ENCODE measurements at regions not wholly inside any gene's neighbourhood (a gene's known extent, or its start where the extent isn't known, plus 50 kb on each side); places are given as distances from the start of the nearest gene placed in this dataset.

GRCh38 chr7:153388611-153389010 lies 629.1 kb downstream of the ACTR3B start:
- no peak for DNase-seq (ENCODE audit: low read depth)

- no peak for DNase-seq (ENCODE audit: low read depth)
Observed at GRCh38 chr7:153389261-153389660, 629.7 kb downstream of the ACTR3B start.

DNA sequence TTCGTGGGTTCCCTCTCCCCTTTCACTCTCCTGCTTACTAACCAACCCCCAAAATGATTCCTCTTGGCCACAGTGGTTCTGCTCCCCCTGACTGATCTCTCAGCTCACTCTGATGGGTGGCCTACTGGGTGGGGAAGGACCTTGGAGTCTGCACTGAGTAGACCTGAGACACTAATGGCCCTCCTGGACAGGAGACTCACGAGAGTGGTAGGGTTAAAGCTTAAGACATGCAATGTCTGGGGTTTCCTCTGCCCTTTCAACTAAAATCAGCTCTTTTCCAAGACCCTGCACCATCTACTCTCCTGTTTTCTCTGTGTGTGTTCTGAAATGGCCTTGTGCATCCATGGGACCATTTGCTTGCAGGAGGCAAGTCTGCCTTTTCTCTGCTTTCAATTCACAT lies 631.4 kb downstream of the ACTR3B start:
- DNase-seq (ENCODE audit: low read depth), result no peak

DNA sequence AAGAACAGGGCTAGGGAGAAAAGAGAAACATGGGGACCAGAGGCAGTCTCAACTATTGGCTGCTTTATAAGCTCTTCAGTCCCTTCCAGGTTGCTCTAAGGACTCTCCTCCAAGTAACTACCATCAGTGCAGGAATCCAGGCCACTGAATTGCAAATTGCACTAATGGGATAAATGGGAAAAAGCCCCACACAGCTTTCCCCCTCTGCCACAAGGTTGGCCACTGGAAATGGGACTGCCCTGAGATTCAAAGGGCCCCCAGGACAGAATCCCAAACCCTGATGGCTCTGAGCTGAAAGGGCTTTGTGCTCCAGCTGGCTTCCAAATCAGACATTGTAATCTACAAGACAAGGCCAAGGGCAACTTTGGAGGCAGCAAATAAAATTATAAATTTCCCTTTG lies 633.2 kb downstream of the ACTR3B start:
- DNase-seq (ENCODE audit: low read depth), result no peak

GRCh38 chr7:153393666-153394065 lies 634.1 kb downstream of the ACTR3B start:
- no peak for DNase-seq (ENCODE audit: low read depth)

- no peak for DNase-seq (ENCODE audit: low read depth)
Observed at GRCh38 chr7:153396475-153396874, 636.9 kb downstream of the ACTR3B start.

GRCh38 chr7:153397459-153397858 lies 637.9 kb downstream of the ACTR3B start:
- no peak for DNase-seq (ENCODE audit: low read depth)

DNA sequence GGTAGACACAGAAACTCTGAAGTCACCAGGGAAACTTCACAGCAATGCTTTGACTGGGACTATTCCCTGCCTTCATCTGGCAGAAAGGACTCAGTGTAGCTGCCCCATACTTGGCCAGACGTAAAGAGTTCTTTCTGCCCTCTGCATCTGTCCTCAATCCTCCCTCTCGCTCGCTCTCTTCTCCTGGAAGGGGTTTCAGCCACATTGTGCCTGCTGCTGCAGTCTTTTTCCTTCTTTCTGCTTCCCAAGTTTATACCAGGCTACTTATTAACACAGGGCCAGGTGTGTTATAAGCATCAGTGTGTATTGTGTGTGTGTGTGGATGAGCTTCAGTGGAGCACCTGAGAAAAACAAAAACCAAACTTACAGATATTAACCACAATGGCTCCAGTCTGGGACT lies 638.4 kb downstream of the ACTR3B start:
- no peak for DNase-seq (ENCODE audit: low read depth)

GRCh38 chr7:153398370-153398769 lies 638.8 kb downstream of the ACTR3B start:
- no peak for DNase-seq (ENCODE audit: low read depth)

GRCh38 chr7:153398789-153399553 lies 639.4 kb downstream of the ACTR3B start:
- no peak for DNase-seq (ENCODE audit: low read depth)

GRCh38 chr7:153399554-153399940 lies 640.0 kb downstream of the ACTR3B start:
- no peak for DNase-seq (ENCODE audit: low read depth)

GRCh38 chr7:153400735-153401593 lies 641.4 kb downstream of the ACTR3B start:
- DNase-seq (ENCODE audit: low read depth), result no peak

GRCh38 chr7:153401795-153402720 lies 642.5 kb downstream of the ACTR3B start:
- no peak for DNase-seq (ENCODE audit: low read depth)

DNA sequence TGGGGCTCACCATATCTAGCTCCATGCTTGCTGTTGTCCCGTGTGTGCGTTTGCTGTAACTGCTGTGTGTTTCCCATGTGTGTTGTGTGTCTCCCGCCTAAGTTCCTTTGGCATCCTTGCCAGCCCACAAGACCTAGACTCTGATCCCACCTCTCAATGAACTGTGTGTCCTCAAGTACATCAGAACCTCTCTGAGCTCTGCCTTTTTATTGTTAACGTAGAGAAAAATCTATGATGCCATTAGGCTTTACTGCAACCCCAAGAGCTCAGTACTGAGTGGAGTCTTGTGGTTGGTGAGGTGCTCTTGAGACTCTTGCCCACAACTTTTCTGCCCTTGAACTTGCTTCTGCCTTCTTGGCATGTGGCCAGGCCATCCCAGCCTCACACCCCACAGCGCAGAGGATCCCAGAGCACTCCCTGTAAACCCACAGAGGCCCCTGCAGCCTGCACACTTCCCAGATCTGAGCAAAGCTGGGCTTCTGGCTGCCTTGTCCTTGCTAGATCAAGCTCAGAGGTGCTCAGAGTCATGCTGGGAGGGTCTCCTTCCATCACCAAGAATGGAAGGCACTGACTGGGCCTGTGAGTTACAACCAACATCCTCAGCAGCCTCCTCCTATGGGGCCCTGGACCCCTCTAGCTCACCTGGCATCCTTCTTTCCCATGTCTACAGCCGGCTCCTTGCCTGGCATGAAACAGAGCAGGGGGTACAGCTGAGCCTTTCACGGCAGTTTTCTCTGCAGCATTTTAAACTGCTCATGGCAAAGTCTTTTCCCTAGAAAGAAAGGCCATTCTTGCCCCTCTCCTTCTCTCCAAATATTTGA lies 643.4 kb downstream of the ACTR3B start:
- DNase-seq (ENCODE audit: low read depth), result no peak

DNA sequence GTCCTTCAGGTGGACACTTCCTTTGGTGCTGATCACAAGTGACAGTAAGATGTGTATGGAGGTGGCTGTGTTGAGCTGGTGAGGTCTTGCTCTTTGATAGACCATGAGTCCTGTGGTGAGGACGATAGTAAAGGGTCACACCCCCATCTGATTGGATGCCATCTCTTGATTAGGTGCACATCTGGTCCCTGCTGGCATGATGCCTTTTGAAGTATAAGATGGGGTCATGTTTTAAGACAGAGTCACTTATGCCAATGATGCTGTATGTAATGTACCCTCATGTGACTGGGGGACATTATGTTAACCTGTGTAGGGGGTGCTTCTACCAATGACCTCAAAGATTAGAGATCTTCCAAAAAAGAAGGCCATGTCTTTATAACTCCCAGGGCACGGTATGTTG lies 644.6 kb downstream of the ACTR3B start:
- DNase-seq (ENCODE audit: low read depth), result no peak

- no peak for DNase-seq (ENCODE audit: low read depth)
Observed at GRCh38 chr7:153404781-153405279, 645.3 kb downstream of the ACTR3B start.

DNA sequence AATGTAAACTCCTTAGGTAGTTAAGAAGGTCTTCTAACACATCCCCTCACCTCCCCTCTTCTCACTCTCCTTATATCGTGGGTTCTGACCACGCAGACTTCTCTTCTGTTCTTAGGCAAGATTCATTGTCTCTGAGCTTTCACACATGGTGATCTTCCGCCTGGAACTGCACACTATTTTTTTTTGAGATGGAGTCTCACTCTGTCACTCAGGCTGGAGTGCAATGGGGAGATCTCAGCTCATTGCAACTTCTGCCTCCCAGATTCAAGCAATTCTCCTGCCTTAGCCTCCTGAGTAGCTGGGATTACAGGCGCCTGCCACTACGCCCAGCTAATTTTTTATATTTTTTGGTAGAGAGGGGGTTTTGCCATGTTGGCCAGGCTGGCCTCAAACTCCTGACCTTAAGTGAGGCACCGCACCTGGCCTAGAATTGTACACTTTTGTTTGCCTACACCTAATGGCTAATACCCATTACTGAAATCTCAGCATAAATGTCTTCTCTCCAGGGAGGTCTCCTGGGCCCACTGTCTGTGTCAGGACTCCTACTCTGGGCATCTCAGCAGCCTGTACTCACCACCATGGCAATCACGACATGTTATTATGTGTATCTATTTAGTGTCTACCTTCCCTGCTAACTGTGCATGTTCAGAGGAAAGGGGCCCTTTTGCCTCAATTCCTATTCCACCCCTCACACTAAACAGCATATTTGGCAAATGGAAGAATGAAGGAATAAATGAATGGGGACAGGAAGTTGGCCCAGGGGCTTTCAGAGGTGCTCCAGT lies 646.3 kb upstream of the DPP6 start:
- no peak for DNase-seq (ENCODE audit: low read depth)

DNA sequence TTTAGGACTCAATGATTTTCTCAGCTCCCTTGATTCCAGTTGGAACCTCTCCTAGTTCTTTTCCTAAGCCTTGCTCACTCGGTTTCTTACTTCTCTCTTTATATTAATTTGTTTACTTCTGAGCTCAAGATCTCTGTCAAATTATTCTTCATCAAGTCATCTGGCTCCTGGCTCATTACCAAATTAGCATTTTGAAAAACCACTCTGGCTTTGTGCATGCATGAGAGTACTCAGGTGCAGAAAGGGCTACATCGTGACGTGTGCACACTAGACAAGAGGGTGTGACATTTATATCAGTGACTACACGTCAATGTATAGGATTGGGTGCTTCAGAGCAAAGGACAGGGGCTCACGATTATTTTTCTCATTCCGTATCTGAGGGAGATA lies 645.7 kb upstream of the DPP6 start:
- DNase-seq (ENCODE audit: low read depth), result no peak

- DNase-seq (ENCODE audit: low read depth), result no peak
Observed at GRCh38 chr7:153407291-153408046, 644.7 kb upstream of the DPP6 start.

All from EH (cell line).